ENCODE measurements at regions not wholly inside any gene's neighbourhood (a gene's known extent, or its start where the extent isn't known, plus 50 kb on each side); places are given as distances from the start of the nearest gene placed in this dataset.
"Not testable (repeated sequence)": the region's sequence is repeated elsewhere in the genome, so short reads cannot be mapped to it uniquely, and the experiment has no call there.

- DNase-seq (ENCODE audit: low read depth in 4 of 4, low spot score in 1 of 4), result no peak
Measured at GRCh38 chr15:92705764-92706163, 50.2 kb upstream of the FAM174B start.

GRCh38 chr15:92706201-92706600 lies 50.6 kb upstream of the FAM174B start:
- no peak for DNase-seq (ENCODE audit: low read depth in 4 of 4, low spot score in 1 of 4)

GRCh38 chr15:92707880-92708551 lies 52.4 kb upstream of the FAM174B start:
- no peak for DNase-seq (ENCODE audit: low read depth in 4 of 4, low spot score in 1 of 4)

- DNase-seq (ENCODE audit: low read depth in 4 of 4, low spot score in 1 of 4), result no peak
Measured at GRCh38 chr15:92708635-92709034, 53.1 kb upstream of the FAM174B start.

GRCh38 chr15:92709110-92709790 lies 53.7 kb upstream of the FAM174B start:
- no peak for DNase-seq (ENCODE audit: low read depth in 4 of 4, low spot score in 1 of 4)

GRCh38 chr15:92711457-92711831 lies 55.9 kb upstream of the FAM174B start:
- no peak for DNase-seq (ENCODE audit: low read depth in 4 of 4, low spot score in 1 of 4)

- no peak for DNase-seq (ENCODE audit: low read depth in 4 of 4, low spot score in 1 of 4)
Measured at GRCh38 chr15:92714077-92714476, 58.5 kb upstream of the FAM174B start.

GRCh38 chr15:92714477-92715401 lies 59.2 kb upstream of the FAM174B start:
- peak; percentile 56 to 77 (median 62) for DNase-seq (ENCODE audit: low read depth in 4 of 4, low spot score in 1 of 4)

- no peak for DNase-seq (ENCODE audit: low read depth in 4 of 4, low spot score in 1 of 4)
Measured at GRCh38 chr15:92715758-92716157, 60.2 kb upstream of the FAM174B start.

GRCh38 chr15:92719021-92719420 lies 63.4 kb upstream of the FAM174B start:
- no peak for DNase-seq (ENCODE audit: low read depth in 4 of 4, low spot score in 1 of 4)

- DNase-seq (ENCODE audit: low read depth in 4 of 4, low spot score in 1 of 4), result no peak
Measured at GRCh38 chr15:92724144-92724543, 68.6 kb upstream of the FAM174B start.

- no peak for DNase-seq (ENCODE audit: low read depth in 4 of 4, low spot score in 1 of 4)
Measured at GRCh38 chr15:92725171-92725570, 69.6 kb upstream of the FAM174B start.

- DNase-seq (ENCODE audit: low read depth in 4 of 4, low spot score in 1 of 4), result no peak
Measured at GRCh38 chr15:92728266-92728665, 72.7 kb upstream of the FAM174B start.

GRCh38 chr15:92733090-92733933 lies 77.7 kb upstream of the FAM174B start:
- no peak for DNase-seq (ENCODE audit: low read depth in 4 of 4, low spot score in 1 of 4)

GRCh38 chr15:92733934-92734521 lies 78.5 kb upstream of the FAM174B start:
- DNase-seq (ENCODE audit: low read depth in 4 of 4, low spot score in 1 of 4), result no peak

- DNase-seq (ENCODE audit: low read depth in 4 of 4, low spot score in 1 of 4), result not testable (repeated sequence)
Measured at GRCh38 chr15:92739246-92739645, 83.7 kb upstream of the FAM174B start.

- DNase-seq (ENCODE audit: low read depth in 4 of 4, low spot score in 1 of 4), result no peak
Measured at GRCh38 chr15:92745845-92746271, 90.3 kb upstream of the FAM174B start.

- no peak for DNase-seq (ENCODE audit: low read depth in 4 of 4, low spot score in 1 of 4)
Measured at GRCh38 chr15:92747047-92747446, 91.5 kb upstream of the FAM174B start.

GRCh38 chr15:92749216-92749615 lies 93.6 kb upstream of the FAM174B start:
- no peak for DNase-seq (ENCODE audit: low read depth in 4 of 4, low spot score in 1 of 4)

- no peak for DNase-seq (ENCODE audit: low read depth in 4 of 4, low spot score in 1 of 4)
Measured at GRCh38 chr15:92749946-92750345, 94.4 kb upstream of the FAM174B start.
